ENCODE measurements at regions not wholly inside any gene's neighbourhood (a gene's known extent, or its start where the extent isn't known, plus 50 kb on each side); places are given as distances from the start of the nearest gene placed in this dataset.

- in situ Hi-C loops (cut with MboI; ENCODE audit: low pct_unique_long_range_greater_than_20kb, low sequenced_read_pairs, unreplicated experiment): no loop called here
- TF ChIP-seq CTCF (IDR thresholded peaks at IDR 0.05; ENCODE audit: extremely low read depth, insufficient read depth, missing control alignments): no peak
- DNase-seq (ENCODE audit: low spot score): no peak
Observed at GRCh38 chr2:6228251-6228650, 536.1 kb downstream of the SOX11 start.

DNA sequence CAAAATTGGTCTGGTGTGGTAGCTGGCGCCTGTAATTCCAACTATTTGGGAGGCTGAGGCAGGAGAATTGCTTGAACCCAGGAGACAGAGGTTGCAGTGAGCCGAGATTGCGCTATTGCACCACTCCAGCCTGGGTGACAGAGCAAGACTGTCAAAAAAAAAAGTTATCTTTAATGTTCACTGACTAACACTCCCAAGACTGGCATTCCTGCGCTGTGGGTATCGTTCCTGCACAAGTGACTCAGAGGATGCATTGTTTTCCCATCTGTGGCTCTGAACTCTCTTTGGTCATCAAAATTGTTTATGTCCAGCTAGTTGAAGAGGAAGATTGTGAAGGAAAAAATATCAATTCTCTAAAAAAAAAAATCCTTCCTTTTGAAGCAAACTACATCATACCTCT, 539.0 kb downstream of the SOX11 start:
- in situ Hi-C loops (cut with MboI; ENCODE audit: low pct_unique_long_range_greater_than_20kb, low sequenced_read_pairs, unreplicated experiment): no loop called here
- TF ChIP-seq CTCF (IDR thresholded peaks at IDR 0.05; ENCODE audit: extremely low read depth, insufficient read depth, missing control alignments): no peak
- DNase-seq (ENCODE audit: low spot score): no peak

GRCh38 chr2:6233993-6234392, 541.8 kb downstream of the SOX11 start:
- in situ Hi-C loops (cut with MboI; ENCODE audit: low pct_unique_long_range_greater_than_20kb, low sequenced_read_pairs, unreplicated experiment): no loop called here
- no peak for DNase-seq (ENCODE audit: low spot score)
- no peak for TF ChIP-seq CTCF (IDR thresholded peaks at IDR 0.05; ENCODE audit: extremely low read depth, insufficient read depth, missing control alignments)

GRCh38 chr2:6234702-6235101, 542.5 kb downstream of the SOX11 start:
- no peak for DNase-seq (ENCODE audit: low spot score)
- no peak for TF ChIP-seq CTCF (IDR thresholded peaks at IDR 0.05; ENCODE audit: extremely low read depth, insufficient read depth, missing control alignments)
- in situ Hi-C loops (cut with MboI; ENCODE audit: low pct_unique_long_range_greater_than_20kb, low sequenced_read_pairs, unreplicated experiment): no loop called here

DNA sequence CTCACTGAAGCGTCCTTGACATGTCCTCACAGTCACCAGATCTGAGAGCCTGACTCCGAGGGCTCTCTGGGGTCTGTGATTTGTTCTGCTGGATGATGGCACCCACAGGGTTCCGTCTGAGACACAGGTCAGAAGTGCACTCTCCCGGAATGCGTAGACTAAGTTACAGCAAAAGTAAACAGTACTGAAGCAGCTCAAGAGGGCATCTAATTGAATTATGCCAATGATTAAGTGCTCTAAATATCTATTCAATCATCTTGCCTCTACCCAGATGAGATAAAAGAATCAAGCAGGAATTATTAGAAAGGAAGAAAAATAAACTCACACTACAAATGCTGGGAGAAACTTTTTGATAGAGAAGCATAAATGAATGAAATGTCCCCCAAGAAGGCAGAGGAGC, 544.1 kb downstream of the SOX11 start:
- TF ChIP-seq CTCF (IDR thresholded peaks at IDR 0.05; ENCODE audit: extremely low read depth, insufficient read depth, missing control alignments): no peak
- in situ Hi-C loops (cut with MboI; ENCODE audit: low pct_unique_long_range_greater_than_20kb, low sequenced_read_pairs, unreplicated experiment): no loop called here
- no peak for DNase-seq (ENCODE audit: low spot score)

- in situ Hi-C loops (cut with MboI; ENCODE audit: low pct_unique_long_range_greater_than_20kb, low sequenced_read_pairs, unreplicated experiment): no loop called here
- no peak for DNase-seq (ENCODE audit: low spot score)
- no peak for TF ChIP-seq CTCF (IDR thresholded peaks at IDR 0.05; ENCODE audit: extremely low read depth, insufficient read depth, missing control alignments)
Observed at GRCh38 chr2:6237039-6237660, 545.0 kb downstream of the SOX11 start.

GRCh38 chr2:6249557-6249956, 557.4 kb downstream of the SOX11 start:
- no peak for TF ChIP-seq CTCF (IDR thresholded peaks at IDR 0.05; ENCODE audit: extremely low read depth, insufficient read depth, missing control alignments)
- no peak for DNase-seq (ENCODE audit: low spot score)

More at GRCh38 chr2:6249557-6249956, 557.4 kb downstream of the SOX11 start:
- in situ Hi-C loops (cut with MboI; ENCODE audit: low pct_unique_long_range_greater_than_20kb, low sequenced_read_pairs, unreplicated experiment): no loop called here

Data from GM13977 (cell line).